Endothelial cell of umbilical vein (primary cell): ENCODE measurements at regions not wholly inside any gene's neighbourhood (a gene's known extent, or its start where the extent isn't known, plus 50 kb on each side); places are given as distances from the start of the nearest gene placed in this dataset.
"Not testable (repeated sequence)": the region's sequence is repeated elsewhere in the genome, so short reads cannot be mapped to it uniquely, and the experiment has no call there.

Experiments used
- EZH2 ChIP-seq: IDR thresholded peaks from 2 replicates; pipeline ENCODE4 v1.6.1; 2012; ENCODE audit warnings: borderline replicate concordance, low read depth, mild to moderate bottlenecking, moderate library complexity, low read length, inconsistent platforms; ENCODE audit not compliant: severe bottlenecking
- POLR2A ChIP-seq: IDR thresholded peaks from 2 replicates; pipeline ENCODE4 v1.6.1; 2012; ENCODE audit warnings: low read depth, mild to moderate bottlenecking, control low read depth, low read length
- POLR2AphosphoS5 ChIP-seq: IDR thresholded peaks from 2 replicates; pipeline ENCODE4 v1.6.1; 2012; ENCODE audit warnings: low read depth, mild to moderate bottlenecking, control low read depth, low read length, moderate library complexity; ENCODE audit not compliant: insufficient read depth
- TF ChIP-seq, protein P1 (sequence below), 2 donors: IDR thresholded peaks; 1 replicate in 1 of 2; 2 replicates in 1 of 2; pipeline ENCODE4 v1.5.1; 2011; ENCODE audit warnings: low read length in 2 of 2, mild to moderate bottlenecking in 2 of 2, moderate library complexity in 2 of 2, control low read depth in 1 of 2, inconsistent platforms in 1 of 2, low read depth in 1 of 2; ENCODE audit not compliant: insufficient read depth in 1 of 2; ENCODE audit errors: extremely low read depth in 1 of 2

DNA sequence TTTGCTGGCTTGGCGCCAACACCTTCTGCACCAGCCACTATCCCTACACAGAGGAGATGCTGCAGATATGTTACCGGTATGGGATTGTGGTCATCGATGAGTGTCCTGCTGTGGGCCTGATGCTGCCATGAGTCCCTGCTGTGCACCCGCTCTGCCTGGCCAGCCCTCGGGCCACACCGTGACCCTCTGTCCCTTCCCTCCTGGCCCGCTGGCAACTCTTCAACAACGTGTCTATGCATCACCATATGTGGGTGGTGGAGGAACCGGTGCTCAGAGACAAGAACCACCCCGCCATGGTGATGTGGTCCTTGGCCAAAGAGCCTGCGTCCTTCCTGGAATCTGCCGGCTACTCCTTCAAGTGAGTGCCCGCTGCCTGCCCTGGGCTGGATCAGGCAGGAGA, 605.4 kb upstream of the CHD1 start:
- TF ChIP-seq, protein P1, sequence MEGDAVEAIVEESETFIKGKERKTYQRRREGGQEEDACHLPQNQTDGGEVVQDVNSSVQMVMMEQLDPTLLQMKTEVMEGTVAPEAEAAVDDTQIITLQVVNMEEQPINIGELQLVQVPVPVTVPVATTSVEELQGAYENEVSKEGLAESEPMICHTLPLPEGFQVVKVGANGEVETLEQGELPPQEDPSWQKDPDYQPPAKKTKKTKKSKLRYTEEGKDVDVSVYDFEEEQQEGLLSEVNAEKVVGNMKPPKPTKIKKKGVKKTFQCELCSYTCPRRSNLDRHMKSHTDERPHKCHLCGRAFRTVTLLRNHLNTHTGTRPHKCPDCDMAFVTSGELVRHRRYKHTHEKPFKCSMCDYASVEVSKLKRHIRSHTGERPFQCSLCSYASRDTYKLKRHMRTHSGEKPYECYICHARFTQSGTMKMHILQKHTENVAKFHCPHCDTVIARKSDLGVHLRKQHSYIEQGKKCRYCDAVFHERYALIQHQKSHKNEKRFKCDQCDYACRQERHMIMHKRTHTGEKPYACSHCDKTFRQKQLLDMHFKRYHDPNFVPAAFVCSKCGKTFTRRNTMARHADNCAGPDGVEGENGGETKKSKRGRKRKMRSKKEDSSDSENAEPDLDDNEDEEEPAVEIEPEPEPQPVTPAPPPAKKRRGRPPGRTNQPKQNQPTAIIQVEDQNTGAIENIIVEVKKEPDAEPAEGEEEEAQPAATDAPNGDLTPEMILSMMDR (IDR thresholded peaks at IDR 0.05; ENCODE audit: extremely low read depth in 1 of 2, insufficient read depth in 1 of 2, low read depth in 1 of 2, low read length in 2 of 2) = not testable (repeated sequence)
- not testable (repeated sequence) for TF ChIP-seq POLR2A, EZH2, POLR2AphosphoS5
